GM12891 (cell line): ENCODE measurements at regions not wholly inside any gene's neighbourhood (a gene's known extent, or its start where the extent isn't known, plus 50 kb on each side); places are given as distances from the start of the nearest gene placed in this dataset.

ENCODE experiments used
- POLR2A ChIP-seq: IDR thresholded peaks from 2 replicates; pipeline ENCODE4 v1.6.1; 2011; ENCODE audit warnings: low read depth, low read length, control low read depth
- POLR2AphosphoS5 ChIP-seq: IDR thresholded peaks from 2 replicates; pipeline ENCODE4 v1.6.1; 2011; ENCODE audit warnings: low read depth, low read length, control low read depth
- TAF1 ChIP-seq: IDR thresholded peaks from 2 replicates; pipeline ENCODE4 v1.6.1; 2011; ENCODE audit warnings: low read depth, low read length, control low read depth

GRCh38 chr3:124281453-124282316, 289.8 kb upstream of the ROPN1 start:
- no peak for TF ChIP-seq POLR2A
- no peak for TF ChIP-seq POLR2AphosphoS5
- TF ChIP-seq TAF1, result no peak
